ENCODE measurements at regions not wholly inside any gene's neighbourhood (a gene's known extent, or its start where the extent isn't known, plus 50 kb on each side); places are given as distances from the start of the nearest gene placed in this dataset.

GRCh38 chr17:72485596-72485995, 364.8 kb downstream of the SOX9 start:
- no peak for TF ChIP-seq CTCF (IDR thresholded peaks at IDR 0.05; ENCODE audit: low read depth, low read length)
- in situ Hi-C loops (cut with HindIII; ENCODE audit: low sequenced_read_pairs): no loop called here
- no peak for DNase-seq (ENCODE audit: low read depth, low spot score)
- H3K4me3 ChIP-seq (ENCODE audit: low read depth, low read length): no peak overlapping the region

GRCh38 chr17:72486806-72487205, 366.0 kb downstream of the SOX9 start:
- H3K4me3 ChIP-seq (ENCODE audit: low read depth, low read length): no peak overlapping the region
- in situ Hi-C loops (cut with HindIII; ENCODE audit: low sequenced_read_pairs): no loop called here
- TF ChIP-seq CTCF (IDR thresholded peaks at IDR 0.05; ENCODE audit: low read depth, low read length): no peak
- no peak for DNase-seq (ENCODE audit: low read depth, low spot score)

GRCh38 chr17:72487731-72488494, 367.1 kb downstream of the SOX9 start:
- DNase-seq (ENCODE audit: low read depth, low spot score): no peak
- in situ Hi-C loops (cut with HindIII; ENCODE audit: low sequenced_read_pairs): no loop called here
- no peak overlapping the region for H3K4me3 ChIP-seq (ENCODE audit: low read depth, low read length)
- no peak for TF ChIP-seq CTCF (IDR thresholded peaks at IDR 0.05; ENCODE audit: low read depth, low read length)

- no peak overlapping the region for H3K4me3 ChIP-seq (ENCODE audit: low read depth, low read length)
- in situ Hi-C loops (cut with HindIII; ENCODE audit: low sequenced_read_pairs): no loop called here
- no peak for DNase-seq (ENCODE audit: low read depth, low spot score)
- TF ChIP-seq CTCF (IDR thresholded peaks at IDR 0.05; ENCODE audit: low read depth, low read length): no peak
Measured at GRCh38 chr17:72488555-72489271, 367.9 kb downstream of the SOX9 start.

GRCh38 chr17:72489272-72489641, 368.4 kb downstream of the SOX9 start:
- DNase-seq (ENCODE audit: low read depth, low spot score): no peak
- no peak for TF ChIP-seq CTCF (IDR thresholded peaks at IDR 0.05; ENCODE audit: low read depth, low read length)
- in situ Hi-C loops (cut with HindIII; ENCODE audit: low sequenced_read_pairs): no loop called here
- no peak overlapping the region for H3K4me3 ChIP-seq (ENCODE audit: low read depth, low read length)

GRCh38 chr17:72491102-72491501, 370.3 kb downstream of the SOX9 start:
- no peak for TF ChIP-seq CTCF (IDR thresholded peaks at IDR 0.05; ENCODE audit: low read depth, low read length)
- DNase-seq (ENCODE audit: low read depth, low spot score): no peak
- in situ Hi-C loops (cut with HindIII; ENCODE audit: low sequenced_read_pairs): no loop called here
- no peak overlapping the region for H3K4me3 ChIP-seq (ENCODE audit: low read depth, low read length)
